GM12891 (cell line): ENCODE measurements at regions not wholly inside any gene's neighbourhood (a gene's known extent, or its start where the extent isn't known, plus 50 kb on each side); places are given as distances from the start of the nearest gene placed in this dataset.

Experiments used
- PAX5 ChIP-seq: IDR thresholded peaks from 2 replicates; pipeline ENCODE4 v1.6.1; 2011; ENCODE audit warnings: low read length, moderate library complexity, mild to moderate bottlenecking; ENCODE audit not compliant: insufficient read depth, severe bottlenecking
- POLR2A ChIP-seq: IDR thresholded peaks from 2 replicates; pipeline ENCODE4 v1.6.1; 2011; ENCODE audit warnings: low read depth, low read length, control low read depth

GRCh38 chr17:54099221-54099620, 276.5 kb downstream of the KIF2B start:
- TF ChIP-seq POLR2A (no peak), PAX5 (no peak)
